Right lobe of liver (tissue), 4 donors: ENCODE measurements at regions not wholly inside any gene's neighbourhood (a gene's known extent, or its start where the extent isn't known, plus 50 kb on each side); places are given as distances from the start of the nearest gene placed in this dataset.

ENCODE experiments used
- CTCF ChIP-seq, 4 donors: fragments of 200-600 bp in 3 of 4; fragments of 450-650 bp in 1 of 4; IDR thresholded peaks; one replicate each; pipeline versions ENCODE4 v1.5.1 to v1.8.0; 2016 to 2022; ENCODE audit warnings: antibody characterized with exemption in 4 of 4, mild to moderate bottlenecking in 2 of 4
- POLR2A ChIP-seq: fragments of 450-650 bp; IDR thresholded peaks from one replicate; pipeline ENCODE4 v1.6.1; 2017; ENCODE audit warnings: antibody characterized with exemption, mild to moderate bottlenecking
- donor health status: DM: no; HTN: no; CAD: no.
- donor health status: DM: no; HTN: no; CAD: no.
- donor health status: DM: no; HTN: yes; CAD: no.

GRCh38 chr13:52961256-52961910 is 67.2 kb upstream of the OLFM4 start:
- no peak for TF ChIP-seq CTCF (IDR thresholded peaks at IDR 0.05)
- no peak for TF ChIP-seq POLR2A
